ENCODE measurements at regions not wholly inside any gene's neighbourhood (a gene's known extent, or its start where the extent isn't known, plus 50 kb on each side); places are given as distances from the start of the nearest gene placed in this dataset.

GRCh38 chr4:110676241-110676640, 53.4 kb upstream of the PITX2 start:
- Histone ChIP-seq H2AFZ (ENCODE audit: low read depth, low read length) (no peak overlapping the region), H3K9ac (ENCODE audit: insufficient read depth in 1 of 2, low read depth in 2 of 2, low read length in 2 of 2) (no peak overlapping the region), H3K79me2 (ENCODE audit: control insufficient read depth, insufficient read depth, low read length) (no peaks in the 10 kb centered on the region), H3K27me3 (ENCODE audit: control insufficient read depth in 2 of 2, insufficient read depth in 2 of 2, low read length in 2 of 2) (no peaks in the 10 kb centered on the region), H3K4me1 (replicated peaks in 1 of 2; ENCODE audit: control insufficient read depth in 2 of 2, insufficient read depth in 2 of 2, low read length in 2 of 2) (no peaks in the 10 kb centered on the region), H3K36me3 (ENCODE audit: control insufficient read depth, insufficient read depth, low read length) (no peaks in the 10 kb centered on the region), H3K4me2 (ENCODE audit: insufficient read depth, low read length) (no peak overlapping the region), H4K20me1 (replicated peaks; ENCODE audit: control insufficient read depth, insufficient read depth, low read length) (no peaks in the 10 kb centered on the region), H3K9me1 (ENCODE audit: control insufficient read depth, insufficient read depth, low read length) (no peaks in the 10 kb centered on the region), H3K4me3 (no peak overlapping the region), H3K27ac (ENCODE audit: extremely low read depth, low read depth, low read length) (no peak overlapping the region), H3K9me3 (replicated peaks; ENCODE audit: control insufficient read depth, insufficient read depth, low read depth, low read length) (no peaks in the 10 kb centered on the region)
- BruUV-seq (replicated peaks) = no TSS peak
- CTCF ChIA-PET (ENCODE audit: low intra/inter-chr PET ratio) = no interaction called here
- FAIRE-seq (no peak), ATAC-seq (no peak), DNase-seq (ENCODE audit: extremely low read depth in 1 of 4, low spot score in 3 of 4) (no peak)
- POLR2A ChIA-PET = no interaction called here
- intact Hi-C loops (cut with micrococcal nuclease) (no loop called here), in situ Hi-C loops (cut with MboI) (no loop called here)
- TF ChIP-seq RBM22 (IDR thresholded peaks at IDR 0.05; ENCODE audit: low read depth, low read length, poor library complexity, severe bottlenecking) (no peak), ZNF263 (CRISPR knock-in tag; IDR thresholded peaks at IDR 0.05; ENCODE audit: borderline replicate concordance) (no peak), IRF1 (CRISPR knock-in tag; IDR thresholded peaks at IDR 0.05; ENCODE audit: borderline replicate concordance) (no peak), AFF4 (CRISPR knock-in tag; IDR thresholded peaks at IDR 0.05) (no peak), GTF2B (IDR thresholded peaks at IDR 0.05; ENCODE audit: extremely low read depth, insufficient read length) (no peak), PBX2 (CRISPR knock-in tag; IDR thresholded peaks at IDR 0.05; ENCODE audit: low read depth) (no peak), PBX2 (tag; conservative IDR thresholded peaks at IDR 0.05; ENCODE audit: low read depth) (no peak), RBM39 (optimal IDR thresholded peaks at IDR 0.05; ENCODE audit: low read depth, low read length) (no peak)
